ENCODE measurements at regions not wholly inside any gene's neighbourhood (a gene's known extent, or its start where the extent isn't known, plus 50 kb on each side); places are given as distances from the start of the nearest gene placed in this dataset.
"Not testable (repeated sequence)": the region's sequence is repeated elsewhere in the genome, so short reads cannot be mapped to it uniquely, and the experiment has no call there.

DNA sequence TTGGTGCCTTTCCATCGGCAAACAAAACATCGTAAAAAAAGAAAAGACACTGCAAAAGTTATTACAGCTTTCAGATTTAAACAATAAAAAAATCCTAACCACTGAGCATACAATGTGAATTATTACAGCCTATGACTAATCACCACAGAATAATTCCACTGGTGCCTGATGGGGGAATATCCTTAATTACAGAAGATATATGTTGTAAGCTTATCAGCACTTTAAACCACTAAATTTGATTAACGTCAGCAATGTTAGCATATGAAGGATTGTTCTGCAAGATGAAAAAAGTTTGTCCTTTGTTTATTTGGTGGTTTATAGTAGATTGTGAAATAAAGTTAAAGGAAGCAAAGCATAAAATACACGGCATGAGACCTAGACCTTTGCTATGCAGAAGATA, 210.2 kb upstream of the ADAMTS3 start:
- Histone ChIP-seq H3K27me3 (no peaks in the 10 kb centered on the region), H3K27ac (replicated peaks in 1 of 4) (no peak overlapping the region), H3K36me3 (no peaks in the 10 kb centered on the region), H3K4me3 (no peak overlapping the region), H3K9me3 (no peaks in the 10 kb centered on the region), H3K4me1 (no peaks in the 10 kb centered on the region)
- TF ChIP-seq POLR2A (IDR thresholded peaks at IDR 0.05; ENCODE audit: low read depth) (no peak), CTCF (IDR thresholded peaks at IDR 0.05) (no peak), EP300 (IDR thresholded peaks at IDR 0.05) (no peak), POLR2AphosphoS5 (IDR thresholded peaks at IDR 0.05) (no peak)
- no peak for DNase-seq (ENCODE audit: extremely low spot score)
- intact Hi-C loops (cut with DNase I), result no loop called here
- 85% methylated on average over 4 of the region's 4 CpGs for WGBS

GRCh38 chr4:72777436-72777835, 208.4 kb upstream of the ADAMTS3 start:
- no peaks in the 10 kb centered on the region for H3K27me3 ChIP-seq
- no peaks in the 10 kb centered on the region for H3K4me1 ChIP-seq
- H3K4me3 ChIP-seq, result no peak overlapping the region
- no peak for DNase-seq (ENCODE audit: extremely low spot score)
- no peak overlapping the region for H3K27ac ChIP-seq (replicated peaks in 1 of 4)
- no peaks in the 10 kb centered on the region for H3K9me3 ChIP-seq
- intact Hi-C loops (cut with DNase I), result no loop called here
- H3K36me3 ChIP-seq, result no peaks in the 10 kb centered on the region
- TF ChIP-seq CTCF (IDR thresholded peaks at IDR 0.05) (no peak), POLR2AphosphoS5 (IDR thresholded peaks at IDR 0.05) (no peak), EP300 (IDR thresholded peaks at IDR 0.05) (no peak), POLR2A (IDR thresholded peaks at IDR 0.05; ENCODE audit: low read depth) (no peak)
- WGBS, result 82% methylated on average over 6 of the region's 6 CpGs

GRCh38 chr4:72770708-72771107, 201.7 kb upstream of the ADAMTS3 start:
- Histone ChIP-seq H3K27me3 (no peaks in the 10 kb centered on the region), H3K4me1 (peaks cover 0 to 10% (median 3%) of the 10 kb centered on the region in 4 donors), H3K4me3 (no peak overlapping the region), H3K36me3 (no peaks in the 10 kb centered on the region), H3K27ac (replicated peaks in 1 of 4) (no peak overlapping the region), H3K9me3 (no peaks in the 10 kb centered on the region)
- intact Hi-C loops (cut with DNase I), result no loop called here
- no peak for DNase-seq (ENCODE audit: extremely low spot score)
- TF ChIP-seq CTCF (IDR thresholded peaks at IDR 0.05) (no peak), POLR2AphosphoS5 (IDR thresholded peaks at IDR 0.05) (no peak), EP300 (IDR thresholded peaks at IDR 0.05) (no peak), POLR2A (IDR thresholded peaks at IDR 0.05; ENCODE audit: low read depth) (no peak)

GRCh38 chr4:72768364-72768763, 199.3 kb upstream of the ADAMTS3 start:
- no peaks in the 10 kb centered on the region for H3K9me3 ChIP-seq
- H3K4me1 ChIP-seq, result peaks cover 0 to 10% (median 3%) of the 10 kb centered on the region in 4 donors
- TF ChIP-seq POLR2AphosphoS5 (IDR thresholded peaks at IDR 0.05), result no peak
- no peak for TF ChIP-seq EP300 (IDR thresholded peaks at IDR 0.05)
- no peak for TF ChIP-seq CTCF (IDR thresholded peaks at IDR 0.05)
- TF ChIP-seq POLR2A (IDR thresholded peaks at IDR 0.05; ENCODE audit: low read depth), result no peak
- WGBS, result 68% methylated on average over 2 of the region's 2 CpGs
- no peaks in the 10 kb centered on the region for H3K36me3 ChIP-seq
- no peak for DNase-seq (ENCODE audit: extremely low spot score)
- H3K4me3 ChIP-seq, result no peak overlapping the region
- peak overlapping the region in 2 of 4 donors; percentile 5 to 38 for H3K27ac ChIP-seq (replicated peaks in 1 of 4)
- intact Hi-C loops (cut with DNase I), result no loop called here
- no peaks in the 10 kb centered on the region for H3K27me3 ChIP-seq

GRCh38 chr4:72767618-72768302, 198.7 kb upstream of the ADAMTS3 start:
- H3K27ac ChIP-seq (replicated peaks in 1 of 4), result peak overlapping the region in 2 of 4 donors; percentile 5 to 38
- TF ChIP-seq POLR2A (IDR thresholded peaks at IDR 0.05; ENCODE audit: low read depth) (no peak), CTCF (IDR thresholded peaks at IDR 0.05) (no peak), POLR2AphosphoS5 (IDR thresholded peaks at IDR 0.05) (no peak), EP300 (IDR thresholded peaks at IDR 0.05) (no peak)
- no peaks in the 10 kb centered on the region for H3K36me3 ChIP-seq
- H3K4me3 ChIP-seq, result no peak overlapping the region
- intact Hi-C loops (cut with DNase I), result no loop called here
- WGBS, result 48% methylated on average over 4 of the region's 4 CpGs
- DNase-seq (ENCODE audit: extremely low spot score), result no peak
- no peaks in the 10 kb centered on the region for H3K9me3 ChIP-seq
- peaks cover 0 to 10% (median 3%) of the 10 kb centered on the region in 4 donors for H3K4me1 ChIP-seq
- H3K27me3 ChIP-seq, result no peaks in the 10 kb centered on the region

- H3K27ac ChIP-seq (replicated peaks in 1 of 4); H3K36me3 ChIP-seq; H3K9me3 ChIP-seq; DNase-seq (ENCODE audit: extremely low spot score); H3K4me3 ChIP-seq; H3K27me3 ChIP-seq; intact Hi-C loops (cut with DNase I): not testable (repeated sequence)
- WGBS, result 92% methylated on average over 6 of the region's 19 CpGs
- peaks cover 0 to 10% (median 3%) of the 10 kb centered on the region in 4 donors for H3K4me1 ChIP-seq
These were observed 196.8 kb upstream of the ADAMTS3 start for GRCh38 chr4:72765788-72766187.

All from esophagus muscularis mucosa (tissue), 4 donors.